ENCODE measurements at regions not wholly inside any gene's neighbourhood (a gene's known extent, or its start where the extent isn't known, plus 50 kb on each side); places are given as distances from the start of the nearest gene placed in this dataset.
"Not testable (repeated sequence)": the region's sequence is repeated elsewhere in the genome, so short reads cannot be mapped to it uniquely, and the experiment has no call there.

GRCh38 chr14:96688629-96689028 is 108.6 kb upstream of the VRK1 start:
- DNase-seq, result no peak

DNA sequence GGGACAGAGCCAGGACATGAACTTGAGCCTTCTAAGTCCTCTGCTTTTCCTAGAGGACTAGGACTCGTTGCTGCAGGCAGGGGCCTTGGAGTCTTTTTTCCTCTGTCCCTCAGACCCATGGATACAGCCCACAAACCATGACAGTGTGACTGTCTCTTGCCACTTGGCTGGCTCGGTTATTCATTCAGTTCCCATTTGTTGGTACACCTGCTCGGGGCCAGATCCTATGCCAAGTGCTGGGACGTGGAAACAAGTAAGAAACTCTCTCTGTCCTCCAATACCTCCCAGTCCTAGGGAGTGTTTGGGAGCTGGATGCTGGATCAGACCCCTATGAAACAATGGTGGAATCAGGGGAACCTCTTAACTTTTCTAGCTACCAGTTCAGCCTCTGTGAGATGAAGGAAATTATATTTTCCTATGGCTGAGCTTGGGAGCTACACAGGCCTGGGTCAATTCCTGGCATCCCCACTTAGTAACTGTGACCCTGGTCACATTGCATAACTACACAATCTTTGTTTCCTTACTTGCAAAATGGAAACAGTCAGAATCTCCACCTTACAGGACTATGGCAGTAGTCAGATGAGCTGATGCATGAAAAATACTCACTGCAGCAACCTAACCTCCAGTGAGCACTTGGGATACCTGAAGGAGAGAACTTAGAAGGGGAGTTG is 106.3 kb upstream of the VRK1 start:
- no peak for DNase-seq

GRCh38 chr14:96693252-96693820 is 103.8 kb upstream of the VRK1 start:
- no peak for DNase-seq

DNA sequence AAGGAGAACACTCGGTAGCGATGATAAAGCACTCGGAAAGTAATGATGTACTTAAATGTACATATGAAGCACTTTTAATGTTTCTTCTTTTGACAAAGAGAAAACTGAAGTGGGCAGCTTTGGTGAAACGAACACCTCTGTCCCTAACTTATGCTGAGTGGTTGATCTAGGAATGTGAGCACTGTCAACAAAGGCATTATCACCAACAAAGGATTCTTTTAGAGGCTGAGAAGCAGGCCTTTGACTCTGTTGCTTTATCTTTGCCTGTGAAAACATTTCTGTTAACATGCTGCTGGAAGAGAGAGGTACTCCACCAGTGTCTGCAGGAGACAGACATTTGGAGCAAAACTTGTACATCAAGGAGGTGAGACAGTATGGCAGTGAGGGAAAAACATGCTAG is 103.2 kb upstream of the VRK1 start:
- DNase-seq, result no peak

DNA sequence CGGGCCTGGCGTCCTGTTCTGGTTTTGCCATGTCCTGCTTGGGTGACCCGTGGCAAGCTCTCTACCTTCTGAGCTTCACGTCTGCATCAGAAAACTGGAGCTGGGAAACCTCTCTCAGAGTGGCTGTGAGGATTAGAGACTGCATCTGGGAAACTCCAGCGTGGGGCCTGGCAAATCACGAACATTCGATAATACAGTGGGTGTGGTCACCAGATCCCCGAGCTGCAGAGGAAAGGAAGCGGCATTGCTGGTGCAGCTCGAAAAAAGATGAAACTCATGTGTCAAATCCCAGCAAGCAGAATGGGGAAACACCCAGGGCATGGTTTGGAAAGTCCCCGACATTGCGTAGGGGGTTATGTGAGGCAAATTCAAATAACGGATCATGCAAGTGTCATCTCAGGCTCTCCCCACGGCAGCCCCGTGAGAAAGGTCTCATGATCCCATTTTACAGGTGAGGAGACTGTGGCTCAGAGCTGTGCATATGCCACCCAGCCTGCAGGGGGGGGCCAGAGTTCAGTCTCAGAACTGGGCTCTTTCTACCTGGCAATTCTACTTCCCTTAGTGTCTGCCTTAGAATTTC is 98.1 kb upstream of the VRK1 start:
- DNase-seq, result no peak

DNA sequence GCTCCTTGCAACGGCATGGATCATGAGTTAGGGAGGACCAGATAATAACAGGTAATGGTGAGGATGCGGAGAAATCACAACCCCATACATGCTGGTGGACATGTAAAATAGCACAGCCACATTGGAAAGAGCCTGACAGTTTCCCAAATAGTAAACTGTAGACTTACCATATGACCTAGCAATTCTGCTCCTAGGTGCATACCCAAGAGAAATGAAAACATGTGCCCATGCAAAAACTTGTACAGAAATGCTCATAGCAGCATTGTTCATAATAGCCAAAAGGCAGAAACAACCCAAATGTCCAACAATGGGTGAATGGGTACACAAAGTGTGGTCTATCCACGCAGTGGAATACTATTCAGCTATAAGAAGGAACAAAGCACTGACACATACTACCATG is 97.5 kb upstream of the VRK1 start:
- no peak for DNase-seq

- DNase-seq, result no peak
Measured at GRCh38 chr14:96702831-96703230, 94.4 kb upstream of the VRK1 start.

GRCh38 chr14:96705422-96706092 is 91.6 kb upstream of the VRK1 start:
- no peak for DNase-seq

- DNase-seq, result no peak
Measured at GRCh38 chr14:96706893-96707292, 90.3 kb upstream of the VRK1 start.

DNA sequence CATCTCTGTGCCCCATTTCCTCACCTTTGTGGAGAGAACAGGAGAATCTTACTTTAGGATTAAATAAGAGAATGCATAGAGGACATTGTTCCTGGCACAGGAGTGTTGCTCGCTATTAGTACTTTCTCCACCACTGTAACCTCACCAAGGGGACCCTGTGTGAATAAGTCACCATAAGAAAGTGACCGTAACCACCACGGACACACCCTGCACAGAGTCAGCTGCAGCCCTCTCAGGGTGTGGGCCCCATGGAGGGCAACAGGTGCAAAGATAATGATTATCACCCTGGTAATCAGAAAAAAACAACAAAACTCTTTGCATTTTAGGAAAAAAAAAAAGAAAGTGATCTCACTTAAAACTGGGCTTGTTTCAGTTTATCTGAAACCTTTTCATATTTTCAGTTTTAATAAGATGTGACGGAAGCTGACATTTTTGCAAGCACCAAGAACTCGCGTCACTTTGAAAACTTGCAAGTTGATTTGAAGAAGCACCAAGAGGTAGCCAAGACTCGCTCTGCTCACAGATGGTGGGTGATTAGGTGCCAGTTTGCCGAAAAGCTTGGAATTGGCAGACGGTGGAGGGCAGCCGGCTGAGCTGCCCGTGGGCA is 87.0 kb upstream of the VRK1 start:
- DNase-seq, result no peak

- no peak for DNase-seq
Measured at GRCh38 chr14:96711559-96712267, 85.5 kb upstream of the VRK1 start.

GRCh38 chr14:96713426-96713825 is 83.8 kb upstream of the VRK1 start:
- DNase-seq, result no peak

DNA sequence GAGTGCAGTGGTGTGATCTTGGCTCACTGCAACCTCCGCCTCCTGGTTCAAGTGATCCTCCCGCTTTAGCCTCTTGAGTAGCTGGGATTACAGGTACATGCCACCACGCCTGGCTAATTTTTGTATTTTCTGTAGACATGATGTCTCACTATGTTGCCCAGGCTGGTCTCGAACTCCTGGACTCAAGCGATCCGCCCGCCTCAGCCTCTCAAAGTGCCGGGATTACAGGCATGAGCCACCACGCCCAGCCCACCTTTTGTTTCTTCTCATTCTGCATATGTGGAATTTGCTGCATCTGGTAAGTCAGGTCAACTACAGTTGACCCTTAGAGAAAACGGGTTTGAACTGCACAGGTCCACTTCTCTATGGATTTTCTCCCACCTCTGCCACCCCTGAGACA is 82.6 kb upstream of the VRK1 start:
- DNase-seq, result not testable (repeated sequence)

GRCh38 chr14:96717116-96717515 is 80.1 kb upstream of the VRK1 start:
- DNase-seq, result no peak

DNA sequence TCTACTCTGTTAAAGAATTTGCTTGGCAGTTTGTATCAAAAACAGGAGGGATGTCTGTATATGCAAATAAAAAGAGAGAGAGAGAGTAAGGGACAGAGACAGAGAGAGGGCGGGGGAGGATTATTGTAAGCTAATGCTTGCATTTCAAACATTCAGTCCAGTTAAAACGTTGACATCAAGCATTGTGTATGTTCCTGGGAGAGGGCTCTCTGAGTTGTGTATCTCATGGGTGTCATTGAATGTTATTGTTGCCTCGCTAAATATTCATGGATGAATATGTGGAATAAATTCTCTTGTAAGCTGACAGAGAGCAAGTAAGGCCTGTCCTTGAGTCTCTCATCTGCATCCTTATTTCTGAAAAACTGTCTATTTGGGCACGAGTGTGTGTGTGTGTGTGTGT is 78.8 kb upstream of the VRK1 start:
- no peak for DNase-seq

GRCh38 chr14:96720702-96721101 is 76.5 kb upstream of the VRK1 start:
- DNase-seq, result not testable (repeated sequence)

DNA sequence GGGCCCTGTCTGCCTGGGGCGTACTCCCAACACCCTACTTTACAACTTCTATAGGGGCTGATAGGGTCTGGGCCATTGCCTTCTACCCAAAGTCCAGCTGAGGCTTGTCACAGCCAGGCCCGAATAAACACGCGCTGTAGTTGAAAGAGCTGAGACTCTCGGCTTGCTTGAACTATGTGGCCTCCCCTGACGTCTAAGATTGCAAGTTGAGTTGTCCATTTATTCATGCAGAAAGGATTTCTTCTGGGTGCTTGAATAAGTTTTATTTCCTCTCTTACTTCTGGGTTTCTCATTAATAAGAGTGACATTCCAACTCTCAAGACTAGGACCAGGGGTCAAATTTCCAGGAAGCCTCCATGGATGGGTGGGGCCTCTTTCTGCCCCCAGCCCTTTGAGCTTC is 74.4 kb upstream of the VRK1 start:
- no peak for DNase-seq

GRCh38 chr14:96723946-96724345 is 73.2 kb upstream of the VRK1 start:
- DNase-seq, result no peak

DNA sequence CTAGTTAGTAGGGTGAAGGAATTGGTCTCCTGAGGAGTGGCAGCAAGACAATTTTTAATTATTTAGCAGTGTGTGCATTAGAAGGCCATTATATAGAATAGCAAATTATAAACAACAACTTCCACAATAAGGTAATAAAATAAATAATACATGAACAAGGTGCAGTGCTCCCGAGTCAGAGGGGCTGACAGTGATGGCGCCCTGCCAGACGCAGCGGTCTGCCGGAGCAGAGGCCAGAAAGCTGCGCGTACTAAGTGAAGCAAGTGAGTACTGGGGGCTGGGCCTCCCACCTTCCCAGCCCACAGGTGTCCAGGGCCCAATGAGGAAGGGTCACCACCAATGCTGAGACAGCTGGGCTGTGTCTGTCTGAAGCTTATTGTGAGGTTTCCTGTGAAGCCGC is 72.0 kb upstream of the VRK1 start:
- no peak for DNase-seq

GRCh38 chr14:96727073-96727472 is 70.1 kb upstream of the VRK1 start:
- no peak for DNase-seq

DNA sequence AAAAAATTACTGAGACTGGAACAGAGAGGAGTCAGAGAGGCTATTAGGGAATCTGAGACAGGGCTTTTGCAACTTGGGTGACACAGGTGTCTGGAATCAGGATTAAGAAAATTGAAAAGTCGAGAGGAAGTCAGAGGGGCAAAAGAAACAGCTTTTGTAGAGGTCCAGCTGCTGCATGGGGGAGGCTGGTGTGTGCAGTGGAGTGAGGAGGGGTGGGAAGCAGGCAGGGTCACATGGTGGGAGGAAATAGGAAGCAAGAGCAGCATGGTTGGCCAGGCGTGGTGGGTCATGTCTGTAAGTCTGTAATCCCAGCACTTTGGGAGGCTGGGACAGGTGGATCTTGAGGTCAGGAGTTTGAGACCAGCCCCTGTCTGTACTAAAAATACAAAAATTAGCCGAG is 69.7 kb upstream of the VRK1 start:
- DNase-seq, result no peak

- no peak for DNase-seq
Measured at GRCh38 chr14:96727980-96728717, 69.0 kb upstream of the VRK1 start.

All from SW 1271 (cell line).